KOPT-K1 (cell line): ENCODE measurements at regions not wholly inside any gene's neighbourhood (a gene's known extent, or its start where the extent isn't known, plus 50 kb on each side); places are given as distances from the start of the nearest gene placed in this dataset.

Experiments
- H3K27ac ChIP-seq: fragments of 200-600 bp; sonication (generic); 2 replicates; pipeline ENCODE4 v1.5.1; 2016; ENCODE audit warnings: antibody characterized with exemption, mild to moderate bottlenecking, low read depth, low read length; ENCODE audit not compliant: poor library complexity, severe bottlenecking
- H3K36me3 ChIP-seq: fragments of 200-600 bp; sonication (generic); 2 replicates; pipeline ENCODE4 v1.5.1; 2017; ENCODE audit warnings: antibody characterized with exemption, mild to moderate bottlenecking, low read length, moderate library complexity; ENCODE audit not compliant: insufficient read depth
- H3K9me3 ChIP-seq: fragments of 200-600 bp; sonication (generic); 2 replicates; pipeline ENCODE4 v1.5.1; 2017; ENCODE audit warnings: antibody characterized with exemption, low read length, mild to moderate bottlenecking; ENCODE audit not compliant: insufficient read depth, poor library complexity, severe bottlenecking

- Histone ChIP-seq H3K27ac (no peak overlapping the region), H3K9me3 (peaks cover 8% of the 10 kb centered on the region), H3K36me3 (no peaks in the 10 kb centered on the region)
Measured at GRCh38 chr20:24763386-24764026, 185.6 kb upstream of the CST7 start.

GRCh38 chr20:24764027-24764793 is 184.9 kb upstream of the CST7 start:
- no peaks in the 10 kb centered on the region for H3K36me3 ChIP-seq
- H3K9me3 ChIP-seq = peaks cover 8% of the 10 kb centered on the region
- no peak overlapping the region for H3K27ac ChIP-seq

- Histone ChIP-seq H3K9me3 (peaks cover 8% of the 10 kb centered on the region), H3K27ac (no peak overlapping the region), H3K36me3 (no peaks in the 10 kb centered on the region)
Measured at GRCh38 chr20:24764794-24765202, 184.3 kb upstream of the CST7 start.

GRCh38 chr20:24765316-24766142 is 183.5 kb upstream of the CST7 start:
- Histone ChIP-seq H3K9me3 (peaks cover under 1% of the 10 kb centered on the region), H3K27ac (no peak overlapping the region), H3K36me3 (no peaks in the 10 kb centered on the region)

GRCh38 chr20:24766143-24766527 is 182.9 kb upstream of the CST7 start:
- H3K27ac ChIP-seq = no peak overlapping the region
- H3K9me3 ChIP-seq = no peaks in the 10 kb centered on the region
- no peaks in the 10 kb centered on the region for H3K36me3 ChIP-seq

GRCh38 chr20:24766826-24767622 is 182.0 kb upstream of the CST7 start:
- no peaks in the 10 kb centered on the region for H3K9me3 ChIP-seq
- no peak overlapping the region for H3K27ac ChIP-seq
- no peaks in the 10 kb centered on the region for H3K36me3 ChIP-seq

- Histone ChIP-seq H3K27ac (no peak overlapping the region), H3K9me3 (no peaks in the 10 kb centered on the region), H3K36me3 (no peaks in the 10 kb centered on the region)
Measured at GRCh38 chr20:24767623-24768100, 181.4 kb upstream of the CST7 start.

- Histone ChIP-seq H3K36me3 (no peaks in the 10 kb centered on the region), H3K27ac (no peak overlapping the region), H3K9me3 (no peaks in the 10 kb centered on the region)
Measured at GRCh38 chr20:24768201-24768636, 180.8 kb upstream of the CST7 start.

GRCh38 chr20:24768713-24769601 is 180.1 kb upstream of the CST7 start:
- no peaks in the 10 kb centered on the region for H3K36me3 ChIP-seq
- H3K9me3 ChIP-seq = no peaks in the 10 kb centered on the region
- no peak overlapping the region for H3K27ac ChIP-seq

GRCh38 chr20:24769878-24770627 is 179.0 kb upstream of the CST7 start:
- H3K36me3 ChIP-seq = no peaks in the 10 kb centered on the region
- no peak overlapping the region for H3K27ac ChIP-seq
- H3K9me3 ChIP-seq = peaks cover 5% of the 10 kb centered on the region

- Histone ChIP-seq H3K9me3 (peaks cover 12% of the 10 kb centered on the region), H3K27ac (no peak overlapping the region), H3K36me3 (no peaks in the 10 kb centered on the region)
Measured at GRCh38 chr20:24770628-24771541, 178.2 kb upstream of the CST7 start.

- Histone ChIP-seq H3K9me3 (peaks cover 12% of the 10 kb centered on the region), H3K27ac (no peak overlapping the region), H3K36me3 (no peaks in the 10 kb centered on the region)
Measured at GRCh38 chr20:24771542-24772061, 177.5 kb upstream of the CST7 start.
